NCI-H510A treated with DMSO at 0.1 percent for 48 hours (cell line): ENCODE measurements at regions not wholly inside any gene's neighbourhood (a gene's known extent, or its start where the extent isn't known, plus 50 kb on each side); places are given as distances from the start of the nearest gene placed in this dataset.
A peak's percentile ranks its signal among the peaks of the same experiment; 100 is the strongest.
"Not testable (repeated sequence)": the region's sequence is repeated elsewhere in the genome, so short reads cannot be mapped to it uniquely, and the experiment has no call there.

Experiments used
- DNase-seq: peaks from one replicate; lab custom pipeline; 2025; lab: John Stamatoyannopoulos, UW

DNA sequence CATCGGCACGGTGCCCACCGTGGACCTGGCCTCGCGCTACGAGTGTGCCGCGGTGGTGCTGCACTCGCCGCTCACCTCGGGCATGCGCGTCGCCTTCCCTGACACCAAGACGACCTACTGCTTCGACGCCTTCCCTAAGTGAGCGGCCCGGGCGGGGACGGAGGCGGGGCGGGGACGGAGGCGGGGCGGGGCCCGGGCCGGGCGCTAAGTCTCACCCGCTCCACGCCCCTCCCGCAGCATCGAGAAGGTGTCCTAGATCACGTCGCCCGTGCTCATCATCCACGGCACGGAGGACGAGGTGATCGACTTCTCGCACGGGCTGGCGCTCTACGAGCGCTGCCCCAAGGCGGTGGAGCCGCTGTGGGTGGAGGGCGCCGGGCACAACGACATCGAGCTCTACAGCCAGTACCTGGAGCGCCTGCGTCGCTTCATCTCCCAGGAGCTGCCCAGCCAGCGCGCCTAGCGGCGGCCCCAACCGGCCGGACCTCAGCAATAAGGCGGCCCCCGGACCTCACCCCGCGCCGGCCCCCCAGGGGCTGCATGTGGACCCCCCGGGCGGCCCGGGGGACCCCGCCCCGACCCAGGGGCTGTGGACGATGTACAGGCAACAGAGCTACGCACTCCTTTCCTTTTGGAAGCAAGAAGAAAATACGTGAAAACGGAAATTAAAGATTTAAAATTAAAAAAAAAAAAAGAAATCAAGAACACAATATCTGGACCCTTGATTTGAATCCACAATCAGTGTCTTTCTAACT, 198.8 kb downstream of the USP22 start:
- DNase-seq, result peak; percentile 46

DNA sequence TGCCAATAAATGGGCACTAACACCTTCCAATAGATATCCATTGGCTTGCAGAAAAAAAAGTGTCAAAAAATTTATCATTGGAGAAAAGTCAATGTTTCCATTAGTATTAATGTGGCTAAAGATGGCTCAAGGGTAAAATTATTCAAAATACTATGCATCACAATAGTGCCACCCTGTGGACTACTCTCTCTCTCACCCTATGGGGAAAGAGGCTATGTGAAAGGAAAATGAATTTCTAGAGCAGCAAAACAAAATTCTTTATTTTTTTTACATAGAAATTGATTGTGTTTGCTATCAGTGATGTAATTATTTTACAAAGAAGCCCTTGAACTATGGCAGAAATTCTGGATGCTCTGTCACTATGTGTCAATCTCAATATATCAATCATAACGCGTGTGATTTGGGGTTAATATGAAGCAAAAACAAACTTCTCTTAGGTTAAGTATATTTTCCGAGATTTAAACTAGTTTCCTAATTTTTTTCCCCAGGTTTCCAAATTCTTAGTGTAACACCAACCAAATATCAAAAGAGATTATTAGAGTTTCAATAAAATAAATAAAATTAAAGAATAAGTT, 193.9 kb downstream of the USP22 start:
- DNase-seq, result peak; percentile 17

- peak; percentile 39 for DNase-seq
Observed at GRCh38 chr17:20851591-20852238, 191.1 kb downstream of the USP22 start.

GRCh38 chr17:20852239-20852989, 190.4 kb downstream of the USP22 start:
- peak; percentile 83 for DNase-seq

GRCh38 chr17:20852990-20853370, 189.8 kb downstream of the USP22 start:
- DNase-seq, result no peak

GRCh38 chr17:20855910-20856470, 186.8 kb downstream of the USP22 start:
- not testable (repeated sequence) for DNase-seq

DNA sequence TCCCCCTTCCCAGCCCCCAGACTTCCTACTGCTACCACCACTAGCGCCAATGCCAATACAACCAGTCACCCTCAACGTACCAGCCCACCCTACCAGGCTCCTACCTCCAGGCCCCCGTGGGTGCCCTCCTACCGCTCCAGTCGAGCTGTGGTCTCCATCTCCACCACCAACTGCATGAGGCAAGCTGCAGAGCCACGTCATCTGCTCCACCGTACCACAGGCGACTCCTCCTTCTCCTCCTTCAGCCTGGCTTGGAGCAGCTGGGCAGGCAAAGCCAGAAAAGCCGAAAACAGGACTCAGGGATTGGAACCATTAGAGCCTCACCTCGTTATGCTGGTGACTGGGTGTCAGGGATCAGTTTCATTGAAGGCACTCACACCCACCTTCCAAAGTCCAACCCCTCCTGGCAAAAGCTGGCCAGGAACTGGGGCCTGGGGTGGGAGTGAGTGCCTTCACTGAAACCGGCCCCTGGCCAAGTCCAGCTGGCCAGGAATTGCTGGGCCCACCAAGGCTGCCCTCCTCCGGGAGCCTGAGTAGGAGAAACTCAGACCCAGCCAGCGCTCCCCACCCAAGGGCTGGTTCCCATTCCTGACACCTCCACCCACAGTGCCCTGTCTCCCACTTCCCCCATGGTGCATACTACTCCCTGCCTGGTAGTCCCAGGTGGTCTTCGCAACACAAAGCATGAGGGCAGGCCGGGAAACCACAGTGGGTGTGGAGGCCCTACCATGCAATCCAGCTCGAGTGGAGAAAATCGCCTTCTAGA, 176.2 kb downstream of the USP22 start:
- DNase-seq, result not testable (repeated sequence)

- DNase-seq, result not testable (repeated sequence)
Observed at GRCh38 chr17:20867436-20867937, 175.3 kb downstream of the USP22 start.

DNA sequence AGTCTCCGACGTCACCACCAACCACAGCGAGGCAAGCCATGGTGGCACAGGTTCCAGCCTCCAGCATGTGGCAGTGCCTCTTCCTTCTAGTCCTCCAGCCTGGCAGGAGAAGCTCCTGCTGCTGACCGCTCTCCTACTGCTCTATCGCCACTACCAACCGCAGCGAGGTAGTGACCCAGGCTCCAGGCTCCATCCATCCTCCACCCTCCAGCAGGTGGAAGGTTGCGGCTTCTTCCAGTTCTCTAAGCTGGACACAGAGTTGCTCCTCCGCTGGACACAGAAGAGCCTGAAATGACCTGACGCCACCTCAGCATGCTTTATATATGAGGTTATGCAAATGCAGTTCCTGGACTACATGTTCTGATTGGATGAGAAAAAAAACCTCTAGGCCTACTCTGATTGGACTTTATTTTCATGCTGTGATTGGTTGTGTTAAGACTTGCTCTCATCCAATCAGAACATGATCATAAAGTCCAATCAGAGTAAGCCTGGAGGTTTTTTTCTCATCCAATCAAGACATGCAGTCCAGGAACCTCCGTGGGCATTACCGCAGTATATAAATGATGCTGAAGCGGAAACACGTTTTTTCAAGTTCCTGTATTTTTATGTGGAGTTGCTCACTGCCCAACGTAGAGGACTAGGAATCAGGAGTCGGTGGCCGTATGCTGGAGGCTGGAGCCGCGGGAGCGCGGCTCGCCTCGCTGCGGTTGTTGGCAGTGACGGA, 174.7 kb downstream of the USP22 start:
- DNase-seq, result peak; percentile 55

DNA sequence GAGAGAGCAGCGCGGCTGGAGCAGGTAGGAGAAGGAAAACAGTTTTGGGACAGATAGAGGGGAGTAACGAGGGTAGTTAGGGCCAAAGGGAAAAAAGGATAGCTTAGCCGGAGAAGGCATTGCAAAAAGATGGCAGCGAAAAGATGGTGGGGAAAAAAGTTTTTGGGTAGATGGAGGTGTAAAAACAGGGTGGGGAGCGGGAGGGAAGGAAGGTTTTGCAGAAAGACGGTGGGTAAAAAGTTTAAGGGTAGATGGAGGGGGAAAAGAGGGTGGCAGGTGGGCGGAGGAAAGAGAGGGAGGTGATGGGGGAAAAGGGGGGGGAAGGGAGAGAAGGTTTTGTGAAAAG, 174.2 kb downstream of the USP22 start:
- DNase-seq, result not testable (repeated sequence)

- not testable (repeated sequence) for DNase-seq
Observed at GRCh38 chr17:20873173-20873572, 169.6 kb downstream of the USP22 start.

- not testable (repeated sequence) for DNase-seq
Observed at GRCh38 chr17:20873688-20874328, 169.0 kb downstream of the USP22 start.

DNA sequence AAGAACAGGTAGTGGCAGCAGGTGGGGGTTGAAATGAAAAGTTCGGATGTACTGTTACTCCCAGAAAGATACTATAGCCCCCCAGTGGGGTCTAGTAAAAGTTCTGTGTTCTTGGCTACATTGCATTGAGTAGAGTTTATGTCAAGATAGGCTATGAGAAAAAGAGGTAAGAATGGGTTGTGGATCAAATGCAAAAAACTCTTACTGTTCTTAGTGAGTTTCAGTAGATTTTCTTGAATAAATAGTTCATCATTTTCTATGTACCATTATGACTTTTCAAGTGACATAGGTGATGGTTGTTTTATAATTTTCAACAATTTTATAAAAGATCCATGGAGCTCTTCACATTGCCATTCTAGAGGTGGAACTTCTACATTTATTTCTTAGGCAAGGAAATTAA, 165.4 kb downstream of the USP22 start:
- DNase-seq, result not testable (repeated sequence)

- DNase-seq, result no peak
Observed at GRCh38 chr17:20890338-20890737, 152.5 kb downstream of the USP22 start.

- DNase-seq, result not testable (repeated sequence)
Observed at GRCh38 chr17:20895426-20895825, 147.4 kb downstream of the USP22 start.

- DNase-seq, result no peak
Observed at GRCh38 chr17:20896153-20896649, 146.6 kb downstream of the USP22 start.

GRCh38 chr17:20898726-20899125, 144.1 kb downstream of the USP22 start:
- DNase-seq, result not testable (repeated sequence)

- DNase-seq, result not testable (repeated sequence)
Observed at GRCh38 chr17:20902496-20902895, 140.3 kb downstream of the USP22 start.

DNA sequence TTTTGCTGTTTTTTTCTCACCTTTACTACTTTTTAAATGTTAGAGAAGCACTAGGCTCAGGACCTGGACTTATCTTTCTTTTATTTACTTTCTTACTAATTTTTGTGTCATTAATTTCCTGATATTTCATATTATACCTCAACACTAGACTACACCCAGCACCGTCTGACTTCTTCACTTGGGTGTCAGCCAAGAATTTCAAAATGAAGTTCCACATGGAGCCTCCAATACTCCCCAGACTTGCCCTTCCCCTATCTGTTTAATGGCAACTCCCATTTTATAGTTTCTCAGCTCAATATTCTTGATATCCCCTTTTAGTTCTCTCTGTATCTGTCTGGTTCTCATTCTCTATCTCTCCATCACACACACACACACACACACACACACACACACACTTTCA, 139.3 kb downstream of the USP22 start:
- DNase-seq, result not testable (repeated sequence)
